ENCODE measurements at regions not wholly inside any gene's neighbourhood (a gene's known extent, or its start where the extent isn't known, plus 50 kb on each side); places are given as distances from the start of the nearest gene placed in this dataset.

DNA sequence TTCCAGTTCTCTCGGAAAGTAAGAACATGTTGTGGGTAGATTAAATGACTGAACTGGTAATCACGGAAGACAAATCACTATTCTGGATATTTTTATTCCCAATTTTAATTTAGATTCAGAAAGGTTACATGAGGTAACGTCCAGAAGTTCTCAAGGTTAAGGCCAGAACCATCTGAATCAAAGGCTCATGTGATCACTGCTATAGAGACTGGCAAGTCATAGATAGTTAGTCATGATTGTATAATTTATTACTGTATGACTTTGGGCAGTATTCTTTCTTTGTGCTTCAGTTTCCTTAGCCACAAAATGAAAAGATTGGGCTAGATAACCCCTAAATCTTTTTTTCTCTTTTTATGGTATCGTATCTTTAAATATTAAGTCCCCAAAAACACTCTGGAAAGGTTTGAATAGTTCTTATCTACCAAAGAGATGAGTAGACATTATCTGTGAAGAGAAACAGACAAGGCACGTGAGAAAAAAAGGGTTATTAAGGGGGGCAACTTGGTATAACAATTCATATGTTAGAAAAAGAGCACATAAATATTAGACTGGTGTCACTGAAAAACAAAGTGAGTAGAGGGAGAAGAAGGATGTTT is 241.0 kb downstream of the PTPRC start:
- peaks cover 3% of the 10 kb centered on the region for H3K9me3 ChIP-seq (ENCODE audit: low read length)
- H4K20me1 ChIP-seq (ENCODE audit: insufficient read depth), result no peaks in the 10 kb centered on the region
- no peaks in the 10 kb centered on the region for H3K36me3 ChIP-seq (ENCODE audit: insufficient read depth, low read length)
- H3K9ac ChIP-seq (ENCODE audit: low read length), result no peak overlapping the region
- no peaks in the 10 kb centered on the region for H3F3A ChIP-seq (ENCODE audit: insufficient read depth, low read length, poor library complexity, severe bottlenecking)
- no peak overlapping the region for H3K27ac ChIP-seq (ENCODE audit: low read length)
- no peaks in the 10 kb centered on the region for H3K9me2 ChIP-seq (ENCODE audit: insufficient read depth, low read length)
- H3K4me2 ChIP-seq (ENCODE audit: low read length), result no peak overlapping the region
- TF ChIP-seq EZH2 (IDR thresholded peaks at IDR 0.05; ENCODE audit: borderline replicate concordance, insufficient read depth, low read length, poor library complexity, severe bottlenecking) (no peak), MXI1 (conservative IDR thresholded peaks at IDR 0.05; ENCODE audit: poor library complexity, severe bottlenecking) (no peak), EP300 (conservative IDR thresholded peaks at IDR 0.05; ENCODE audit: poor library complexity, severe bottlenecking) (no peak), SMC3 (conservative IDR thresholded peaks at IDR 0.05; ENCODE audit: poor library complexity) (no peak), POLR2AphosphoS5 (IDR thresholded peaks at IDR 0.05) (no peak), TAF1 (IDR thresholded peaks at IDR 0.05; ENCODE audit: low read depth) (no peak), RAD21 (conservative IDR thresholded peaks at IDR 0.05) (no peak)
- TF ChIP-seq, protein P1, sequence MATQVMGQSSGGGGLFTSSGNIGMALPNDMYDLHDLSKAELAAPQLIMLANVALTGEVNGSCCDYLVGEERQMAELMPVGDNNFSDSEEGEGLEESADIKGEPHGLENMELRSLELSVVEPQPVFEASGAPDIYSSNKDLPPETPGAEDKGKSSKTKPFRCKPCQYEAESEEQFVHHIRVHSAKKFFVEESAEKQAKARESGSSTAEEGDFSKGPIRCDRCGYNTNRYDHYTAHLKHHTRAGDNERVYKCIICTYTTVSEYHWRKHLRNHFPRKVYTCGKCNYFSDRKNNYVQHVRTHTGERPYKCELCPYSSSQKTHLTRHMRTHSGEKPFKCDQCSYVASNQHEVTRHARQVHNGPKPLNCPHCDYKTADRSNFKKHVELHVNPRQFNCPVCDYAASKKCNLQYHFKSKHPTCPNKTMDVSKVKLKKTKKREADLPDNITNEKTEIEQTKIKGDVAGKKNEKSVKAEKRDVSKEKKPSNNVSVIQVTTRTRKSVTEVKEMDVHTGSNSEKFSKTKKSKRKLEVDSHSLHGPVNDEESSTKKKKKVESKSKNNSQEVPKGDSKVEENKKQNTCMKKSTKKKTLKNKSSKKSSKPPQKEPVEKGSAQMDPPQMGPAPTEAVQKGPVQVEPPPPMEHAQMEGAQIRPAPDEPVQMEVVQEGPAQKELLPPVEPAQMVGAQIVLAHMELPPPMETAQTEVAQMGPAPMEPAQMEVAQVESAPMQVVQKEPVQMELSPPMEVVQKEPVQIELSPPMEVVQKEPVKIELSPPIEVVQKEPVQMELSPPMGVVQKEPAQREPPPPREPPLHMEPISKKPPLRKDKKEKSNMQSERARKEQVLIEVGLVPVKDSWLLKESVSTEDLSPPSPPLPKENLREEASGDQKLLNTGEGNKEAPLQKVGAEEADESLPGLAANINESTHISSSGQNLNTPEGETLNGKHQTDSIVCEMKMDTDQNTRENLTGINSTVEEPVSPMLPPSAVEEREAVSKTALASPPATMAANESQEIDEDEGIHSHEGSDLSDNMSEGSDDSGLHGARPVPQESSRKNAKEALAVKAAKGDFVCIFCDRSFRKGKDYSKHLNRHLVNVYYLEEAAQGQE (IDR thresholded peaks at IDR 0.05; ENCODE audit: borderline replicate concordance), result no peak
- TF ChIP-seq, protein P2, sequence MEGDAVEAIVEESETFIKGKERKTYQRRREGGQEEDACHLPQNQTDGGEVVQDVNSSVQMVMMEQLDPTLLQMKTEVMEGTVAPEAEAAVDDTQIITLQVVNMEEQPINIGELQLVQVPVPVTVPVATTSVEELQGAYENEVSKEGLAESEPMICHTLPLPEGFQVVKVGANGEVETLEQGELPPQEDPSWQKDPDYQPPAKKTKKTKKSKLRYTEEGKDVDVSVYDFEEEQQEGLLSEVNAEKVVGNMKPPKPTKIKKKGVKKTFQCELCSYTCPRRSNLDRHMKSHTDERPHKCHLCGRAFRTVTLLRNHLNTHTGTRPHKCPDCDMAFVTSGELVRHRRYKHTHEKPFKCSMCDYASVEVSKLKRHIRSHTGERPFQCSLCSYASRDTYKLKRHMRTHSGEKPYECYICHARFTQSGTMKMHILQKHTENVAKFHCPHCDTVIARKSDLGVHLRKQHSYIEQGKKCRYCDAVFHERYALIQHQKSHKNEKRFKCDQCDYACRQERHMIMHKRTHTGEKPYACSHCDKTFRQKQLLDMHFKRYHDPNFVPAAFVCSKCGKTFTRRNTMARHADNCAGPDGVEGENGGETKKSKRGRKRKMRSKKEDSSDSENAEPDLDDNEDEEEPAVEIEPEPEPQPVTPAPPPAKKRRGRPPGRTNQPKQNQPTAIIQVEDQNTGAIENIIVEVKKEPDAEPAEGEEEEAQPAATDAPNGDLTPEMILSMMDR (IDR thresholded peaks at IDR 0.05; ENCODE audit: poor library complexity, severe bottlenecking), result no peak
- no peaks in the 10 kb centered on the region for H3K79me2 ChIP-seq (replicated peaks; ENCODE audit: insufficient read depth, low read length)
- H3K27me3 ChIP-seq (ENCODE audit: insufficient read depth, low read depth, low read length), result no peaks in the 10 kb centered on the region
- no peak overlapping the region for H3K4me3 ChIP-seq (ENCODE audit: low read length)
- H2AFZ ChIP-seq (ENCODE audit: low read depth, low read length), result no peak overlapping the region

DNA sequence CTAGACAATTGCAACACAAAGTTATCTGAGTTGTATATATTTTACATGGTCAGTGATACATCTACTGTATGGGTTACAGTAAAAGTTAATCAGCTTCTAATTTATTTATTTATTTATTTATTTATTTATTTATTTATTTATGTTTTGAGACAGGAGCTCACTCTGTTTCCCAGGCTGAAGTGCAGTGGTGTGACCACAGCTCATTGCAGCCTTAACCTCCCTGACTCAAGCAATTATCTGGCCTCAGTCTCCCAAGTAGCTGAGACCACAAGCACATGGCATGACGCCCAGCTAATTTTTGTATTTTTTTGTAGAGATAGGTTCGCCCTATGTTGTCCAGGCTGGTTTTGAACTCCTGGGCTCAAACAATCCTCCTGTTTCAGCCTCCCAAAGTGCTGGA is 241.6 kb downstream of the PTPRC start:
- TF ChIP-seq POLR2AphosphoS5 (IDR thresholded peaks at IDR 0.05), result no peak
- TF ChIP-seq, protein P2 (IDR thresholded peaks at IDR 0.05; ENCODE audit: poor library complexity, severe bottlenecking), result no peak
- TF ChIP-seq MXI1 (conservative IDR thresholded peaks at IDR 0.05; ENCODE audit: poor library complexity, severe bottlenecking), result no peak
- H3K79me2 ChIP-seq (replicated peaks; ENCODE audit: insufficient read depth, low read length), result no peaks in the 10 kb centered on the region
- no peak overlapping the region for H2AFZ ChIP-seq (ENCODE audit: low read depth, low read length)
- no peak overlapping the region for H3K4me3 ChIP-seq (ENCODE audit: low read length)
- peaks cover 3% of the 10 kb centered on the region for H3K9me3 ChIP-seq (ENCODE audit: low read length)
- no peak overlapping the region for H3K9ac ChIP-seq (ENCODE audit: low read length)
- no peaks in the 10 kb centered on the region for H3K36me3 ChIP-seq (ENCODE audit: insufficient read depth, low read length)
- H3K4me2 ChIP-seq (ENCODE audit: low read length), result no peak overlapping the region
- H4K20me1 ChIP-seq (ENCODE audit: insufficient read depth), result no peaks in the 10 kb centered on the region
- no peaks in the 10 kb centered on the region for H3F3A ChIP-seq (ENCODE audit: insufficient read depth, low read length, poor library complexity, severe bottlenecking)
- H3K27me3 ChIP-seq (ENCODE audit: insufficient read depth, low read depth, low read length), result no peaks in the 10 kb centered on the region
- H3K27ac ChIP-seq (ENCODE audit: low read length), result no peak overlapping the region
- no peaks in the 10 kb centered on the region for H3K9me2 ChIP-seq (ENCODE audit: insufficient read depth, low read length)

Data from neural cell (in vitro differentiated cells).